ENCODE measurements at regions not wholly inside any gene's neighbourhood (a gene's known extent, or its start where the extent isn't known, plus 50 kb on each side); places are given as distances from the start of the nearest gene placed in this dataset.

DNA sequence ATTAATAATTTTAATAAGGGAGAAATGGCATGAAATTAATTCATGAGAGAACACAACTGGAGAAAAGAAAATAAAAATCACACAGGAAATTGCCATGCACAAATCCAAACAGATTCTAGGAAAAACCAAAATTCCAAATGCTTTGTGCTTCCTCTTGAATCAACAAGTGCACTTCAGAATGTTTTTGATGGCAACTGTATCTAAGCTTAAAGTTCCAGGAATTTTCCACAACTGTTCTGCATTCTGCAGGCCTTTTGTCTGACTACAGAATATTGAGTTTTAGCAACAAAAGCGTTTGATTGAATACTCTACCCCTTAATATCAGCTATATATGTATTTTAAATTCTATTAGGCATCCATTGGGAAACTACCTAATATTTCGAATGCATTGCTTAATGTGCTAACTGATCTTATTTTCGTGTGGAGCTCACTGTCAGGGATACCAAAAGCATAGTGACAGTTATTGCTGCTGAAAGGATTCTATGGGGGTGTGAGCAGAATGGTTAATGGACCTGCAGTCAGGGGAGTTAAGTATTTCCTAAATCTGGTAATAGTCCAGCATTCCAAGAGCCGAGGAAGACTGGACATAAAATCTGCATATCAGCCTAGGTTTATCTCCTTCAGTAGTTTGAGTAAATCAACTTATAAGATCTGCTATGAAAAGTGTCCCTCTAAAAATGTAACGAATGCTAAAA is 482.7 kb upstream of the POU3F3 start:
- TF ChIP-seq CSDC2 (CRISPR knock-in tag; IDR thresholded peaks at IDR 0.05) (no peak), ZNF565 (CRISPR knock-in tag; conservative IDR thresholded peaks at IDR 0.05; ENCODE audit: low read depth) (no peak), TCF4 (CRISPR knock-in tag; IDR thresholded peaks at IDR 0.05; ENCODE audit: borderline replicate concordance) (no peak), GLIS3 (CRISPR knock-in tag; IDR thresholded peaks at IDR 0.05) (no peak), BACH2 (CRISPR knock-in tag; IDR thresholded peaks at IDR 0.05; ENCODE audit: borderline replicate concordance) (no peak), ARNTL (CRISPR knock-in tag; IDR thresholded peaks at IDR 0.05; ENCODE audit: borderline replicate concordance, low read depth) (no peak), TOX (CRISPR knock-in tag; IDR thresholded peaks at IDR 0.05; ENCODE audit: borderline replicate concordance) (no peak), ZFP3 (CRISPR knock-in tag; IDR thresholded peaks at IDR 0.05) (no peak), SNAI2 (CRISPR knock-in tag; IDR thresholded peaks at IDR 0.05) (no peak)
- TF ChIP-seq, protein P1, sequence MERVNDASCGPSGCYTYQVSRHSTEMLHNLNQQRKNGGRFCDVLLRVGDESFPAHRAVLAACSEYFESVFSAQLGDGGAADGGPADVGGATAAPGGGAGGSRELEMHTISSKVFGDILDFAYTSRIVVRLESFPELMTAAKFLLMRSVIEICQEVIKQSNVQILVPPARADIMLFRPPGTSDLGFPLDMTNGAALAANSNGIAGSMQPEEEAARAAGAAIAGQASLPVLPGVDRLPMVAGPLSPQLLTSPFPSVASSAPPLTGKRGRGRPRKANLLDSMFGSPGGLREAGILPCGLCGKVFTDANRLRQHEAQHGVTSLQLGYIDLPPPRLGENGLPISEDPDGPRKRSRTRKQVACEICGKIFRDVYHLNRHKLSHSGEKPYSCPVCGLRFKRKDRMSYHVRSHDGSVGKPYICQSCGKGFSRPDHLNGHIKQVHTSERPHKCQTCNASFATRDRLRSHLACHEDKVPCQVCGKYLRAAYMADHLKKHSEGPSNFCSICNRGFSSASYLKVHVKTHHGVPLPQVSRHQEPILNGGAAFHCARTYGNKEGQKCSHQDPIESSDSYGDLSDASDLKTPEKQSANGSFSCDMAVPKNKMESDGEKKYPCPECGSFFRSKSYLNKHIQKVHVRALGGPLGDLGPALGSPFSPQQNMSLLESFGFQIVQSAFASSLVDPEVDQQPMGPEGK (CRISPR knock-in tag; IDR thresholded peaks at IDR 0.05; ENCODE audit: borderline replicate concordance): no peak
- TF ChIP-seq, protein P2, sequence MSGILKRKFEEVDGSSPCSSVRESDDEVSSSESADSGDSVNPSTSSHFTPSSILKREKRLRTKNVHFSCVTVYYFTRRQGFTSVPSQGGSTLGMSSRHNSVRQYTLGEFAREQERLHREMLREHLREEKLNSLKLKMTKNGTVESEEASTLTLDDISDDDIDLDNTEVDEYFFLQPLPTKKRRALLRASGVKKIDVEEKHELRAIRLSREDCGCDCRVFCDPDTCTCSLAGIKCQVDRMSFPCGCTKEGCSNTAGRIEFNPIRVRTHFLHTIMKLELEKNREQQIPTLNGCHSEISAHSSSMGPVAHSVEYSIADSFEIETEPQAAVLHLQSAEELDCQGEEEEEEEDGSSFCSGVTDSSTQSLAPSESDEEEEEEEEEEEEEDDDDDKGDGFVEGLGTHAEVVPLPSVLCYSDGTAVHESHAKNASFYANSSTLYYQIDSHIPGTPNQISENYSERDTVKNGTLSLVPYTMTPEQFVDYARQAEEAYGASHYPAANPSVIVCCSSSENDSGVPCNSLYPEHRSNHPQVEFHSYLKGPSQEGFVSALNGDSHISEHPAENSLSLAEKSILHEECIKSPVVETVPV (CRISPR knock-in tag; IDR thresholded peaks at IDR 0.05): no peak
- TF ChIP-seq, protein P3, sequence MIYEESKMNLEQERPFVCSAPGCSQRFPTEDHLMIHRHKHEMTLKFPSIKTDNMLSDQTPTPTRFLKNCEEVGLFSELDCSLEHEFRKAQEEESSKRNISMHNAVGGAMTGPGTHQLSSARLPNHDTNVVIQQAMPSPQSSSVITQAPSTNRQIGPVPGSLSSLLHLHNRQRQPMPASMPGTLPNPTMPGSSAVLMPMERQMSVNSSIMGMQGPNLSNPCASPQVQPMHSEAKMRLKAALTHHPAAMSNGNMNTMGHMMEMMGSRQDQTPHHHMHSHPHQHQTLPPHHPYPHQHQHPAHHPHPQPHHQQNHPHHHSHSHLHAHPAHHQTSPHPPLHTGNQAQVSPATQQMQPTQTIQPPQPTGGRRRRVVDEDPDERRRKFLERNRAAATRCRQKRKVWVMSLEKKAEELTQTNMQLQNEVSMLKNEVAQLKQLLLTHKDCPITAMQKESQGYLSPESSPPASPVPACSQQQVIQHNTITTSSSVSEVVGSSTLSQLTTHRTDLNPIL (CRISPR knock-in tag; IDR thresholded peaks at IDR 0.05; ENCODE audit: low read depth): no peak

Data from SK-N-SH treated with all-trans-retinoic acid at 6 μM for 48 hours (cell line).